ENCODE measurements at regions not wholly inside any gene's neighbourhood (a gene's known extent, or its start where the extent isn't known, plus 50 kb on each side); places are given as distances from the start of the nearest gene placed in this dataset.

DNA sequence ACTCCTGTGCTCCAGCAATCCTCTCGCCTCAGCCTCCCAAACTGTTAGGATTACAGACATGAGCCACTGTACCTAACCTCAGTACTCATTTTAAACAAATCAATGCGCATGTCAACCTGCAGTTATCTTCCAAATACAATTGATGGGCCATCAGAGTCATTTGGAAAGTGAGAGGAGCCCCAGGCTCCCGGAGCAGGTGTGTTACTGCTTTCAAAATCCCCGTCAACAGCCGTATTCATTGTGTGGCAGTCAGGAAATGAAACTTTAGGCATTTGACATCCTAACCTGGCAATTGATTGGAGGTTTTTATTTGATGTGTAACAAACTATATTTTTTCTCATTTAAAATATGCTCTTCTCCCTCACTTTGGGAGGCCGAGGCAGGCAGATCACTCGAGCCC lies 623.6 kb upstream of the TENM3 start:
- in situ Hi-C loops (cut with HindIII; ENCODE audit: low pct_ligation_motif_present, low pct_unique_long_range_greater_than_20kb, low sequenced_read_pairs), result no loop called here
- no peak for DNase-seq

- DNase-seq, result no peak
- in situ Hi-C loops (cut with HindIII; ENCODE audit: low pct_ligation_motif_present, low pct_unique_long_range_greater_than_20kb, low sequenced_read_pairs), result no loop called here
Observed at GRCh38 chr4:181637186-181638105, 605.8 kb upstream of the TENM3 start.

- in situ Hi-C loops (cut with HindIII; ENCODE audit: low pct_ligation_motif_present, low pct_unique_long_range_greater_than_20kb, low sequenced_read_pairs), result no loop called here
- no peak for DNase-seq
Observed at GRCh38 chr4:181643466-181643865, 599.7 kb upstream of the TENM3 start.

GRCh38 chr4:181645489-181645888 lies 597.7 kb upstream of the TENM3 start:
- in situ Hi-C loops (cut with HindIII; ENCODE audit: low pct_ligation_motif_present, low pct_unique_long_range_greater_than_20kb, low sequenced_read_pairs), result no loop called here
- no peak for DNase-seq

- in situ Hi-C loops (cut with HindIII; ENCODE audit: low pct_ligation_motif_present, low pct_unique_long_range_greater_than_20kb, low sequenced_read_pairs), result no loop called here
- no peak for DNase-seq
Observed at GRCh38 chr4:181646864-181647263, 596.3 kb upstream of the TENM3 start.

- in situ Hi-C loops (cut with HindIII; ENCODE audit: low pct_ligation_motif_present, low pct_unique_long_range_greater_than_20kb, low sequenced_read_pairs), result no loop called here
- no peak for DNase-seq
Observed at GRCh38 chr4:181647396-181648147, 595.6 kb upstream of the TENM3 start.

DNA sequence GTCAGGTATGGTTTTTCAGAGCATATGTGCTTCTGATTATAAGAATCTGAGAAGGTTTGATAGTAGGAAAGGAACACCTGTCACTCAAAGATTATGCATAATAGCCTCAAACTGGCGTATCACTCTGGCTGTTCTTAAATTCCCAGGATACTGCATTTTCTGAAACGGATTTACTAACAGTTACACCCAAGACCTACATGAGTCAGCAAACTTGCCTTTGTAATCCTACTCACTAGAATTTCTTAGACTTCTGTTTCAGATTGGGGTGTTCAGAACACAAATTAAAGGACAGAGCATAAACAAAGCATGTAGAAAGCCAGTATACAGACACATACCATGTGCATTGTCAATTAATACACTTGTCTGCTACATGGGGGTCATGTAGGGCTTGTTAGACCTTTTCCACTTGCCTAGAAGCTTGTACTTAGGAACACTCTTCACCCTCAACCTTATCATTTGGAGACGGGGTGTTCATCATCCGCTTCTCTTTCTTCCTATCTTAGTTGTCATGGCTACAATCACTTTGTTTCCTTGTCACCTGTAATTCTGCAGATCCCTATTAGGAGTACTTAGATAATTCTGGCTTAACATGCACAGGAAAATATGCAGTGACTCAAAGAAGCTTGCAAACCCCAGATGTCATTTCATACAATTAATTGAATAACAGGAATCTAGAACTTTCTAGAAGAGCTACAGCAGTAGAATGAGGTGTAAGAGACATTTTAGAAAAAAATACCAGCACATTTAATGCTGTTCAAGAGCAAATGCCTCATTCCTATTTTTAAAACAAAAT lies 593.0 kb upstream of the TENM3 start:
- no peak for DNase-seq
- in situ Hi-C loops (cut with HindIII; ENCODE audit: low pct_ligation_motif_present, low pct_unique_long_range_greater_than_20kb, low sequenced_read_pairs), result no loop called here

DNA sequence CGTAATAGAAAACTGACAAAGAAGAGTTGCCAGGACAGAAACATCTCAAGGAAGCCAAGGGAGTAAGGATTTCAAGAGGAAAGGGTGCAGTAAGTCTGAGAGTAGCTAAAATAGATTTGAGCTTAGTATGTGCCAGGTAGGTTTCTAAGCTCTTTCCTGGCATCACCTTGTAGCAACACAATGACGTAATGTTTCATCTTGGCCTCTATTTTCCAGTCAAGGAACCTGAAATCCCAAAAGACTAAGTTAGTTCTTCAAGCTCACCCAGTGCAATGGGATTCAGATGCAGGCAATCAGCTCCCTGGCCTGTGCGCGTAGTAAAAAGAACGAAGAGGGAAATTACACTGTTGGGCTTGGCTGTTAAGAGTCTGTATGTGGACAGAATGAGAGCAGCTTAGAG lies 586.5 kb upstream of the TENM3 start:
- in situ Hi-C loops (cut with HindIII; ENCODE audit: low pct_ligation_motif_present, low pct_unique_long_range_greater_than_20kb, low sequenced_read_pairs), result no loop called here
- DNase-seq, result no peak

GRCh38 chr4:181659202-181659601 lies 584.0 kb upstream of the TENM3 start:
- no peak for DNase-seq
- in situ Hi-C loops (cut with HindIII; ENCODE audit: low pct_ligation_motif_present, low pct_unique_long_range_greater_than_20kb, low sequenced_read_pairs), result no loop called here

- in situ Hi-C loops (cut with HindIII; ENCODE audit: low pct_ligation_motif_present, low pct_unique_long_range_greater_than_20kb, low sequenced_read_pairs), result no loop called here
- DNase-seq, result no peak
Observed at GRCh38 chr4:181659876-181660275, 583.3 kb upstream of the TENM3 start.

DNA sequence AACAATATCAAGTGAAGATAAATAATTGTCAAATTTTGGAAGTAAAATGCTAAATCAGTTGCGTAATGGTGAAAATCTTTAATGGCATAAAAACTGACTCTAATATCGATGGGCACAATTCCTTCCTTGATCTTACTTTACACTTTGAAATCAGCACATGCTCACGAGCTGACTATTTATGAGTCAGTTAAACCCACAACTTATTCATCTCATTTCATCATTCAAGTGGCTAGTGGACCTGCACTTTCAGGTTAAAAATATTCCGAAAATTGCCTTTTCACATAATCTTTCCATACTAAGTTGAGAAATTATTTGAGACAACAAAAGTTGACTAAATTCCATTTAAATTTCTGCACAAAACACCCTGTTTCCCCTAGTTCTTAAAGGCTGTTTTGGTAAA lies 582.1 kb upstream of the TENM3 start:
- DNase-seq, result no peak
- in situ Hi-C loops (cut with HindIII; ENCODE audit: low pct_ligation_motif_present, low pct_unique_long_range_greater_than_20kb, low sequenced_read_pairs), result no loop called here

DNA sequence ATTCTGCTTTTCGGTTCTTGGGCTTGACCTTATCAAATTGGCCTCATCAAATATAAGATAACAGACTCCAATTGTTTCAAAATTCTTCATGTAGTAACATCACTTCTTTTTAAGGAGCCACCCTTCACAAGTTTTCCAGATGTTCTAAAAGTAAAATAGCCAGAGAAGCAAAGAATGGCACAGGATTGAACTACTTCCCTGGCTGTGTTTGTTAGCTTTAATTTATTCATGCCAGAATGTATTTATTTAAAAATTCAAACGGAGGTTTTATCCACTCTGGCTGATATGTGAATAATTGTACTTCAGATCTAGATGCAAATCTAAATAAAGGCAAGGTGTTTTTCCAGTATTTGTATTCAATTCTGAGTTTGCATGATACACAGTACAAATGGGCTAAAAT lies 581.3 kb upstream of the TENM3 start:
- in situ Hi-C loops (cut with HindIII; ENCODE audit: low pct_ligation_motif_present, low pct_unique_long_range_greater_than_20kb, low sequenced_read_pairs), result no loop called here
- no peak for DNase-seq

DNA sequence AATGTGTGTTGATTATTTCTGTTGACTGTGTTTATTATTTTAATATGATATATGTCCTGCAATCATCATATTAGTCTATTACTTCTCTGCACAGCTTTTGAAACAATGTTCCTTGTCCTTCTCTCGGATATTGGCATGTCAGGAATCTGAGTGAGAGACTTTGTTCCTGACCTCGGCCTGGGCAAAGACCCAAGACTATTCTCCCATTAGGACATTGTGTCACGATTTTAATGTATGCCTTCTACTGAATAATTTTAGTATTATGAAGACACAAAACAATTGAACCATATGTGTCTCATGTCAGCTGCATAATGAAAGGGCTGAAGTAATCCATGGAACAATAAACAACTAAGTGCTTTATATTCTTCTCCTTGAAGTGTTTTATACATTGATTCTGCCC lies 580.8 kb upstream of the TENM3 start:
- in situ Hi-C loops (cut with HindIII; ENCODE audit: low pct_ligation_motif_present, low pct_unique_long_range_greater_than_20kb, low sequenced_read_pairs), result no loop called here
- DNase-seq, result no peak

- DNase-seq, result no peak
- in situ Hi-C loops (cut with HindIII; ENCODE audit: low pct_ligation_motif_present, low pct_unique_long_range_greater_than_20kb, low sequenced_read_pairs), result no loop called here
Observed at GRCh38 chr4:181670506-181670905, 572.7 kb upstream of the TENM3 start.

DNA sequence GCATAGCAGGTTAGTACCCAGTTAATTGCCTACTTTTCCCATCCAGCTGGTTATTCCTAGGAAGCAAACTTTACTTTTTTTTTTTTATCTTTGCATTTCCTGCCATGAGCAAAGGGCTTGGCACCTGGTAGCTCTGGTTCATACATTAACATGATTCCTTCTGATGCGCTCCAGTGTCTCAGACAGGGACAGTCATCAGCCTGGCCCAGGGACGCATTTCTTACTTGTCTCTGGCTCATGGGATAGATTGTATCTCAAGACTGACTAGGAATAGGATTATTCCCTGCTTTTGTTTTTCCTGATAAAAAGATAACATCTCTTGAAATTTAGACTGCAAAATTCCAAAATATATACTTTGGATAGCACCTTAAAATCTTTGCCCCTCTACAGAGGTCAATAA lies 571.5 kb upstream of the TENM3 start:
- in situ Hi-C loops (cut with HindIII; ENCODE audit: low pct_ligation_motif_present, low pct_unique_long_range_greater_than_20kb, low sequenced_read_pairs), result no loop called here
- no peak for DNase-seq

- in situ Hi-C loops (cut with HindIII; ENCODE audit: low pct_ligation_motif_present, low pct_unique_long_range_greater_than_20kb, low sequenced_read_pairs), result no loop called here
Observed at GRCh38 chr4:181672751-181673150, 570.5 kb upstream of the TENM3 start.

DNA sequence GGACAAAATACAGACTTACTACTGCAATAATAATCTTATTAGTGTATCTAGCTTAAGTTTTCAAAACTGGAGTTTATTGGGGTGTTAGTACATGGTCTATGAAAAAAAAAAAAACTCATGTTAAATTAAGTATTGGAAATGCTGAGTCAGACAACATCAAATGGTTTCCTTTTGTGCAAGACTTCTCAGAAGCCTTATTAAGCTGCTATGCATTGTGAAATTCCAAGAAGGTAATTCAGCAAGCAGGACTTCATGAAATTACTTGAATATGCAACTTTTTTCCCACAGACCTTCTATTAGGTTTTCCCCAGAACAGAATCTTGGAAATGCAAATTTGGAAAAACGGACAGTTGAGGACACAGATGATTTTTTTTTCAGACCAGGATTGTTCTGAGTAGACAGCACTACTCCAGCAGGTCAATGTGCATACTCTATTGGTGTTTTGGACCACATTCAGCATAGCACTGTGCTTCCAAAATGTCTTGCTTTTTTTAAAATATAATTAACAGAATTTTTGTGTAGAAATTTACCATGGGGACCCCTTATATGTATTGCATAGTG lies 568.8 kb upstream of the TENM3 start:
- in situ Hi-C loops (cut with HindIII; ENCODE audit: low pct_ligation_motif_present, low pct_unique_long_range_greater_than_20kb, low sequenced_read_pairs), result no loop called here

More at GRCh38 chr4:181672751-181673150, 570.5 kb upstream of the TENM3 start:
- DNase-seq, result no peak

GRCh38 chr4:181676546-181676945 lies 566.7 kb upstream of the TENM3 start:
- DNase-seq, result no peak
- in situ Hi-C loops (cut with HindIII; ENCODE audit: low pct_ligation_motif_present, low pct_unique_long_range_greater_than_20kb, low sequenced_read_pairs), result no loop called here

More for the DNA sequence above, 568.8 kb upstream of the TENM3 start:
- no peak for DNase-seq

- in situ Hi-C loops (cut with HindIII; ENCODE audit: low pct_ligation_motif_present, low pct_unique_long_range_greater_than_20kb, low sequenced_read_pairs), result no loop called here
- DNase-seq, result no peak
Observed at GRCh38 chr4:181677201-181677600, 566.0 kb upstream of the TENM3 start.
